Activated B cell treated with CpG ODN at 0.5 μM for 24 hours (primary cell): ENCODE measurements at regions not wholly inside any gene's neighbourhood (a gene's known extent, or its start where the extent isn't known, plus 50 kb on each side); places are given as distances from the start of the nearest gene placed in this dataset.
"Not testable (repeated sequence)": the region's sequence is repeated elsewhere in the genome, so short reads cannot be mapped to it uniquely, and the experiment has no call there.

ENCODE experiments used
- ATAC-seq: fragments of 200-7000 bp; cut with Tn5 transposase; one replicate; pipeline ENCODE4 v1.10.0; 2021; ENCODE audit warnings: low read depth, mild to moderate bottlenecking, moderate library complexity
- CTCF ChIA-PET: fragments of 350-600 bp; sonication (Branson Sonifier 250); formaldehyde crosslinking; loops from one replicate; lab custom pipeline; 2021; ENCODE audit warnings: antibody characterized with exemption; lab: Charles Lee
- POLR2A ChIA-PET: fragments of 350-600 bp; sonication (Branson Sonifier 250); formaldehyde crosslinking; loops from one replicate; lab custom pipeline; 2021; ENCODE audit warnings: antibody characterized with exemption; lab: Charles Lee
- DNase-seq: peaks from one replicate; pipeline ENCODE4 v3.0.0; 2022
- H3K27ac Mint-ChIP-seq: one replicate; pipeline ENCODE4 v1.8.0; 2020; ENCODE audit warnings: mixed read lengths
- H3K27me3 Mint-ChIP-seq: one replicate; pipeline ENCODE4 v1.8.0; 2021; ENCODE audit warnings: mixed read lengths
- H3K36me3 Mint-ChIP-seq: one replicate; pipeline ENCODE4 v1.8.0; 2021; ENCODE audit warnings: low read depth, mixed read lengths
- H3K4me1 Mint-ChIP-seq: one replicate; pipeline ENCODE4 v1.8.0; 2021; ENCODE audit warnings: mixed read lengths
- H3K4me3 Mint-ChIP-seq: one replicate; pipeline ENCODE4 v1.8.0; 2020; ENCODE audit warnings: mild to moderate bottlenecking, mixed read lengths
- H3K9me3 Mint-ChIP-seq: one replicate; pipeline ENCODE4 v1.8.0; 2020; ENCODE audit warnings: mixed read lengths
- CTCF ChIP-seq: fragments of 200-600 bp; IDR thresholded peaks from one replicate; pipeline ENCODE4 v1.8.0; 2022; ENCODE audit warnings: antibody characterized with exemption, mild to moderate bottlenecking
- intact Hi-C: fragments of 100-400 bp; cut with micrococcal nuclease; formaldehyde crosslinking; loops from one replicate; pipeline ENCODE4 v1.15.1; 2024

- Mint-ChIP-seq H3K36me3 (no peaks in the 10 kb centered on the region), H3K27me3 (no peaks in the 10 kb centered on the region), H3K9me3 (peaks cover 6% of the 10 kb centered on the region), H3K4me3 (no peak overlapping the region), H3K4me1 (no peaks in the 10 kb centered on the region), H3K27ac (no peak overlapping the region)
- ATAC-seq (no peak), DNase-seq (no peak)
- CTCF ChIA-PET, result no interaction called here
- no peak for TF ChIP-seq CTCF
- intact Hi-C loops, result no loop called here
- POLR2A ChIA-PET, result no interaction called here
Observed at GRCh38 chr1:232318143-232318542, 311.8 kb downstream of the SIPA1L2 start.

GRCh38 chr1:232317350-232317749 lies 312.6 kb downstream of the SIPA1L2 start:
- TF ChIP-seq CTCF, result no peak
- Mint-ChIP-seq H3K27me3 (no peaks in the 10 kb centered on the region), H3K27ac (no peak overlapping the region), H3K9me3 (peaks cover 11% of the 10 kb centered on the region), H3K4me3 (no peak overlapping the region), H3K4me1 (no peaks in the 10 kb centered on the region), H3K36me3 (no peaks in the 10 kb centered on the region)
- ATAC-seq, result no peak
- no peak for DNase-seq
- intact Hi-C loops, result no loop called here
- CTCF ChIA-PET, result no interaction called here
- POLR2A ChIA-PET, result no interaction called here

- Mint-ChIP-seq H3K9me3 (peaks cover 11% of the 10 kb centered on the region), H3K27me3 (no peaks in the 10 kb centered on the region), H3K4me3 (no peak overlapping the region), H3K36me3 (no peaks in the 10 kb centered on the region), H3K4me1 (no peaks in the 10 kb centered on the region), H3K27ac (no peak overlapping the region)
- intact Hi-C loops, result no loop called here
- ChIA-PET POLR2A (no interaction called here), CTCF (no interaction called here)
- DNase-seq (no peak), ATAC-seq (no peak)
- TF ChIP-seq CTCF, result no peak
Observed at GRCh38 chr1:232316864-232317263, 313.1 kb downstream of the SIPA1L2 start.

GRCh38 chr1:232313876-232314275 lies 316.1 kb downstream of the SIPA1L2 start:
- H3K4me3 Mint-ChIP-seq, POLR2A ChIA-PET, ATAC-seq, H3K36me3 Mint-ChIP-seq, H3K27ac Mint-ChIP-seq, DNase-seq, H3K4me1 Mint-ChIP-seq, H3K27me3 Mint-ChIP-seq, CTCF ChIA-PET, intact Hi-C loops: not testable (repeated sequence)
- H3K9me3 Mint-ChIP-seq, result peaks cover 13% of the 10 kb centered on the region

GRCh38 chr1:232310541-232310940 lies 319.4 kb downstream of the SIPA1L2 start:
- peaks cover 10% of the 10 kb centered on the region for H3K9me3 Mint-ChIP-seq
- CTCF ChIA-PET, result no interaction called here

More at GRCh38 chr1:232310541-232310940, 319.4 kb downstream of the SIPA1L2 start:
- TF ChIP-seq CTCF, result no peak
- peaks cover 6% of the 10 kb centered on the region for H3K27me3 Mint-ChIP-seq
- no peaks in the 10 kb centered on the region for H3K36me3 Mint-ChIP-seq
- POLR2A ChIA-PET, result no interaction called here
- H3K4me1 Mint-ChIP-seq, result no peaks in the 10 kb centered on the region
- intact Hi-C loops, result no loop called here
- no peak overlapping the region for H3K4me3 Mint-ChIP-seq
- DNase-seq (no peak), ATAC-seq (no peak)
- H3K27ac Mint-ChIP-seq, result no peak overlapping the region
